ENCODE measurements at regions not wholly inside any gene's neighbourhood (a gene's known extent, or its start where the extent isn't known, plus 50 kb on each side); places are given as distances from the start of the nearest gene placed in this dataset.

- no peak for DNase-seq (ENCODE audit: low read depth, low spot score)
Measured at GRCh38 chr10:43973801-43974200, 325.1 kb upstream of the ZNF32 start.

GRCh38 chr10:43972976-43973647, 324.4 kb upstream of the ZNF32 start:
- no peak for DNase-seq (ENCODE audit: low read depth, low spot score)

GRCh38 chr10:43971981-43972380, 323.3 kb upstream of the ZNF32 start:
- DNase-seq (ENCODE audit: low read depth, low spot score), result no peak

- DNase-seq (ENCODE audit: low read depth, low spot score), result no peak
Measured at GRCh38 chr10:43971306-43971705, 322.6 kb upstream of the ZNF32 start.

DNA sequence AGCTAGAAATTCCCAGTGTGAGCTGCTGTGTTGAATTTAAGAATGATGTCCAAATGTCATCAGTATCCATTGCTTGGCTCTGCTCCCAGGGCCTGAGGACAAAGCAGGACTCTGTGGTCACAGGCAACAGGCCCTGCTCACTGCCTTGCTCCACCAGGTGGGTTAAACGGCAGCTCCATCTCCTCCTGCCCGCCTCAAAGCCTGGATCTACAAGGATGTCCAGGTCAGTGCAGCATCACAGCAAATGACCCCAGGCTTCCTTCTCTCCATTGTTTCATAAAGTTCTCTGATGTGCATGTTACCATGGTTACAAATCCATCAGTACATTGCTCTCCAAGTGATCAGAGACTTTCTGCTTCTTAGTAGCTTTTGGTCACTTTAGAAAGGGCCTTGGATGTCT, 322.0 kb upstream of the ZNF32 start:
- no peak for DNase-seq (ENCODE audit: low read depth, low spot score)

- no peak for DNase-seq (ENCODE audit: low read depth, low spot score)
Measured at GRCh38 chr10:43970018-43970698, 321.5 kb upstream of the ZNF32 start.

DNA sequence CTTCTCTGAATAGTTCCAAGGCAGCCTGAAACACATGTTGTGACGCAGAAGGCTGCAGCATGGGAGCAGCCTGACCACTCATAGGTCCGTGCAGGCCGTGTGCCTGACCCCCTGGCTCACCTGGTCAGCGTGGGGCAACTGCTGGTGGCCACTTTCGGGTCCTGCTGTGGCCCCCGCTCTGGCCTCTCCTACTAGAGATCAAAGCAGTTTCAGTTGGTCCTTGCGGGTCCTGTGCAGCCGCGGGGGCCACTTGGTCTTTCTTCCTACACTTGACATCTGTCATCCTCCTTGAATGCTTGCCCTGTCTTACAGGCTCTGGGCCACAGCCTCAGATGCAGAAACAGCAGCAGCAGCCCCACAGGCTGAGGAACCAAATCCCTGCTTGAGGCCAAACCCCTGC, 320.8 kb upstream of the ZNF32 start:
- DNase-seq (ENCODE audit: low read depth, low spot score), result no peak

GRCh38 chr10:43968961-43969360, 320.3 kb upstream of the ZNF32 start:
- no peak for DNase-seq (ENCODE audit: low read depth, low spot score)

DNA sequence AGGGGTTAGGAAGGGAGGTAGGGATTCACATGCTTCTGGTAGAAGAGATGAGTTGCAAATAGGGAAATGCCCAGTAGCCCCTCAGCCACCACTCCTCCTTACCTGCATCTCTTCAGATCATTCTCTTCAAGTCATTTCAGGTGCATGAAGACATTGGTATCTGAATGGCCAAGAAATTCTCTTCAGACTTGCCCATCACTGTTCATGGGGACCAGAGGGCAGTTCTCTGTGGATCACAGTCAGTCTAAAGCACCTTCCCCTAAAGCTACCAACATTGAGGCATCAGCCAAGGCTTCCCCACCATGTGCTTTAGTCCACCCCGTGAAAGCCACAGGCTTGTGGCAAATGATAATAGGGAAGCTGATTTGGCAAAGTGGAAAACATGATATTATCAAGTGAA, 319.4 kb upstream of the ZNF32 start:
- DNase-seq (ENCODE audit: low read depth, low spot score), result no peak

DNA sequence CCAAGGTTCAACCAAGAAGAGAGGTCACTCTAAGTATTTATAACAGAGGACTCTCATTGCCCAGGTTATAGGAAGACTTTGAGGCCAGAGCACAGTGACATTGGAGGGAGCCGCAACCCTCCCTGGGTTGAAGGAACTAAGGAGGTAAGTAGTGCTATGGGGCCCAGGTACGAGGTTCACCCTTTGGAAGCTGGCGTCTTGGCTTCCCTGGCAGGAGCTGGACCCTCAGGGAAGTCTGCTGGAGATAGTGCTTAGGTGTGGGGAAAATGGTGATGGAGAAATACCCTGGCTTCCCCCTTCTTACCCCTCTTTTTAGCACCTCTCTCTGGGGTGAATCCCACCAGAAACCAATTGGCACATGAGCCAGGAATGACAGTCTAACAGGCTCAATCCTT, 317.9 kb upstream of the ZNF32 start:
- no peak for DNase-seq (ENCODE audit: low read depth, low spot score)

GRCh38 chr10:43965918-43966570, 317.4 kb upstream of the ZNF32 start:
- DNase-seq (ENCODE audit: low read depth, low spot score), result no peak

DNA sequence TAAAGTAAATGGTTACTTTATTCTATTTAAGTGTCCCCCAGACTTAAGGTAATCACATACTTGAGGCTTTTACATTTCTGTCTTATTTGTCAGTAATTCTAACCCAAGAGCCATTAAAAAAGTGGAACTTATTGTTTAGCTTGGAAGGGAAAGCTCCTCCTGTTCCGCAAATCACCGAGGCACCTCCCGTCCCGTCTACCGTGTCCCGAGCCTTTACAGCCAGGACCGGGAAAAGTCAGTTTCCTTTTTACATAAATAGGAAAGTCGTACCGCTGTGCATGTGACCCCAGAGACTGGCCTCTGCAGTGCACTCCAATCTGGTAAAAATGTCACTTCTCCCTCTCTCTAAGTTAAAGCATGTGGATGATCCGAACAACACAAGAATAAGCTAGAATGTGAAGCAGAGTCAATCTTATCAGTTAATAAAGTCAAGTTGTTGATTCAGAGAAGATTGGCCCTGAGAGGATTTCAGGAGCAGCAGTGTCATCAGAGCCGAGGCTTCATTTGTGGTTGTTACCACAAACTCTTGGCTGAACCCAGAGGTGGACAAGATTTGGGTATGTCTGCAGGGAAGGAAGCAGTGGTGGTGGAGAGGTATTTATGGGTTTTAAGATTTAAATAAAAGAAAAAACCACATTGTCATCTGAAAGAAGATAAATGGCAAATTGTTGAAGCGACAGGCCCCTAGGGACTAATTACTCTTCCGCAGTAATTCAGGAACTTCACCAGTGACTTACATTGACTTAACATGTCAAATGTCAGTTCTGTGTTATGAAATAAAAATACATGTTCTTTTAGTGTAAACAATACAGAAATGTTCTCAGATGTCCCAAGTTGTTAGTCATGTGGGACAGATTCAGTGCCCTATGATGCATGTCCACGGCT, 316.6 kb upstream of the ZNF32 start:
- DNase-seq (ENCODE audit: low read depth, low spot score), result no peak

GRCh38 chr10:43964486-43964885, 315.8 kb upstream of the ZNF32 start:
- no peak for DNase-seq (ENCODE audit: low read depth, low spot score)

DNA sequence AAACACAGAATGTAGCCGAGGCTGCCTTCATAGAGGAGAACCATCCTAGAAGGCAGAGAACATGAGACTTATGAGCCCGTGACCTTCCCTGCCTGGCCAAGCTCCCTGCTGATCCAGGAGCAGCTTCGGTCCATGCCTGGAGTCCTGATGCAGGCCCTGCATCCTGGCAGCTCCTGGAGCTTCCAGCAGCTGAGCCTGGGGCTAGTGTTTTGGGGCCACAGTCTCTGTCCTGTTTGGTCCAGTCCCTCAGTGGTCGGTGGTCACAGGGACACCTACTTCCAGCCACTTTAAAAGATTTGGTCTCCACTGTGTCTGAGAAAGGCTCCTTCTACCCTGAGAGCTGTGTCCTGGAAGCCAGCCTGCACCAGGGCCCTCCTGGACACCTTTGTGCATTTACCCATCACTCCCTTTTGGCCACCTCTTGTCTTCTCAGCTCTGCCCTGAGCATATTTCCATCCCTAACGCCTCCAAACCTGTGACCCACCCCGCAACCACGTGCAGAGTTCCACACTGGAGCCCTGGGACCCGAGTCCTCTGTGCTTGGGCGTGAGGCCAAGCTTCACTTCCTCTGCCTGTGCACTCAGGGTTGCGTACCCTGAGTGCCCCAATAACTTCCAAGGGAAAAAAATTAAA, 315.2 kb upstream of the ZNF32 start:
- DNase-seq (ENCODE audit: low read depth, low spot score), result no peak

GRCh38 chr10:43963379-43963778, 314.7 kb upstream of the ZNF32 start:
- no peak for DNase-seq (ENCODE audit: low read depth, low spot score)

DNA sequence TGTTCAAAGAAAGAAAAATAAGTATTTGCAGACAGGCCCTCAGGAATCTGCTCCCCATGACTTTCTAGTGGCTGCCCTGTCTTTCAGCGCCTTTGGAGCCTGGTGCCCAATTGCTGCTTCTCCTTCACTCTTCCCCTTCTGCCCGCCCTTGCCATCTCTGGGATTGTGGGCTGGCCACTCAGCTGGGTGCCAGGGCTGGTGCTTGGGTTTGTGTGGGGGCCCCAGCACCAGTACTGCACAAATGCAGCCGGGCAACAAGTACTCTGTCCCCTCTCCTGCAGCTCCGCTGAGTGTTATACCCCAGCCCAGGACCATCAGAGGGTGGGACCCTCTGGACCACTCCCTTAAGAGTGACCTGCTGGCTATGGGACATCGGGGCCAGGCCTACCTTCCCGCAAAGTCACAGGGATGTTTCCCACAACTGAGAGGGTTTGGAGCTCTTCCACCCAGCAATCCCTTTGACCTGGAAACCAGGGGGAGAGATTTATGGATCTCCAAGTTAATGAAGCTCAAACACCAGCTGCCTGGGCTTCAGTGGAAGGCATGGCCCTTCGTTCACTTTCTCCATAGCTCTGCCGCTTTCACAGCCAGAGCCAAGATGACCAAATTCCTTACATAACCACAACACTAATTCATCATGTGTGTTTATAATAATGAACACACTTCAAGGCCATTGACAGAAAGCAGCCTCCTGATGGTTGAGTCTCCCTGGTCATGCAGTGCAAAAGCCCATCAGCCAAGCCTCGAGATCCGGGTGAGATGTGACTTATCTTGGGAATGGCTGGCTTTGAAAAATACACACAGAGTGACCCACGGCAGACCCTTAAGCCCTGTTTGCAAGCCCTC, 313.9 kb upstream of the ZNF32 start:
- no peak for DNase-seq (ENCODE audit: low read depth, low spot score)

DNA sequence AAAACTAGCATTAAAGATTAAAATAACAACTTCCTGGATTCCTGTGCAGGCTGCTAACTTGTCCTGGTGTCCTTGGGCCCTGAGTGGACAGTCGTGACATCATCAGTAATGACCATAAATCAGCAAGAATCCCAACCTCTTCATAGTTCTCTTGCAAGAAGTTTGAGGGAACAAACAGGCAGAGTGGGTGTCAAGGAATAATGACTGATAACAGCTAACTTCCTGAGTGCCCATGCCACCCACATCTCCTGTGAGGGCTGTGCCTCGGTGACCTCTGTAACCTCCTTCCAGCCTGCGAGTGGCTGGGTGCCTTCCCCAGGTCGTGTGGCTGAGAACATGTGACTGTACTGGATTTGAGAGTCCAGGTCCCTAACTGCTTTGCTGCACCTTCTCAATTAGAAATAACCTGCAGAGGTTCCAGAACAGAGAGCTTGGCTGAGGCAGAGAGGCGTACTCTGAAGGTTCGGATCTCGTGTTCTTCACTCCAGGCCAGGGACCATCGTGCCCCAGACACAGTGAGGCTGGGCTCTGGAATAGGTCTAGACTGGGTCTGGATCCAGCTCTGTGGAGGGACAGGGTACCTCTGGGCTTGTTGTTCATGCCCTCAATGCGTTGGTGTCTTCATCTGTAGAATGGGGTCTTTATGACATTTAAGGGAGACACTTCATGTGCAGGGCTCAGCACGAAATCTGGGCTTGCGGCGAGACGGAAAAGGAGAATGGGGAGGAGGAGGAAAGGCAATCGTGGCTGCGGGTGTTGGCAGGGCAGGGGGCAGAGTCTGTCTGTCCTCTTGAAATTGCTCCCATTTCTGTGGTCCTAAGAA, 313.1 kb upstream of the ZNF32 start:
- no peak for DNase-seq (ENCODE audit: low read depth, low spot score)

GRCh38 chr10:43960981-43961380, 312.3 kb upstream of the ZNF32 start:
- no peak for DNase-seq (ENCODE audit: low read depth, low spot score)

DNA sequence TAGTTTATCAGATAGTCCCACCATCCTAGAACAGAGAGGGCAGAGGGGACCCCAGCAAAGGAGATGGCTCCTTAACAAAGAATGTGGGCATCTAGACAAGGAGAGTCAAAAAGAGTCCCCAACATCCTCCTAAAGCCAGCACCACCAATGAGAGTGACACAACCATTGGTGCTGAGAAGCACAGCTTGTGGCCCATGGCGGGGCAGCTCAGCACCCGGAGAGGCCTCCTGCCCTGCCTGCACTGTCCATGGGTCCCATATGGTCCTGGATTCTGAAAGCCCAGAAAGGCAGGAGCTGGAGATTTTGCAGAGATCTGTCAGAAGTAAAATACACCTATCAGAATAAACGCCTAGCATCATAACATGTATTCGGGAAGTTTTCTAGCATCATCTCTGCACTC, 311.8 kb upstream of the ZNF32 start:
- no peak for DNase-seq (ENCODE audit: low read depth, low spot score)

- DNase-seq (ENCODE audit: low read depth, low spot score), result no peak
Measured at GRCh38 chr10:43960135-43960415, 311.4 kb upstream of the ZNF32 start.

All from iPS DF 19.7 (cell line).